ENCODE measurements at regions not wholly inside any gene's neighbourhood (a gene's known extent, or its start where the extent isn't known, plus 50 kb on each side); places are given as distances from the start of the nearest gene placed in this dataset.

GRCh38 chr2:22734373-22735045 is 650.5 kb upstream of the KLHL29 start:
- H3K4me3 ChIP-seq (ENCODE audit: low read depth, low read length) = no peak overlapping the region
- no peak for DNase-seq (ENCODE audit: low read depth)
- no peak for TF ChIP-seq CTCF (IDR thresholded peaks at IDR 0.05; ENCODE audit: insufficient read depth, low read length)

GRCh38 chr2:22737144-22737543 is 647.8 kb upstream of the KLHL29 start:
- no peak for DNase-seq (ENCODE audit: low read depth)
- H3K4me3 ChIP-seq (ENCODE audit: low read depth, low read length) = no peak overlapping the region
- TF ChIP-seq CTCF (IDR thresholded peaks at IDR 0.05; ENCODE audit: insufficient read depth, low read length) = no peak

GRCh38 chr2:22741216-22741615 is 643.8 kb upstream of the KLHL29 start:
- TF ChIP-seq CTCF (IDR thresholded peaks at IDR 0.05; ENCODE audit: insufficient read depth, low read length) = no peak
- no peak for DNase-seq (ENCODE audit: low read depth)
- H3K4me3 ChIP-seq (ENCODE audit: low read depth, low read length) = no peak overlapping the region

GRCh38 chr2:22748909-22749308 is 636.1 kb upstream of the KLHL29 start:
- no peak overlapping the region for H3K4me3 ChIP-seq (ENCODE audit: low read depth, low read length)
- no peak for DNase-seq (ENCODE audit: low read depth)
- TF ChIP-seq CTCF (IDR thresholded peaks at IDR 0.05; ENCODE audit: insufficient read depth, low read length) = no peak

GRCh38 chr2:22753476-22753875 is 631.5 kb upstream of the KLHL29 start:
- H3K4me3 ChIP-seq (ENCODE audit: low read depth, low read length) = no peak overlapping the region
- no peak for TF ChIP-seq CTCF (IDR thresholded peaks at IDR 0.05; ENCODE audit: insufficient read depth, low read length)
- no peak for DNase-seq (ENCODE audit: low read depth)

GRCh38 chr2:22756276-22757043 is 628.5 kb upstream of the KLHL29 start:
- DNase-seq (ENCODE audit: low read depth) = no peak
- TF ChIP-seq CTCF (IDR thresholded peaks at IDR 0.05; ENCODE audit: insufficient read depth, low read length) = no peak
- H3K4me3 ChIP-seq (ENCODE audit: low read depth, low read length) = no peak overlapping the region

Data from fibroblast of the aortic adventitia (primary cell).